ENCODE measurements at regions not wholly inside any gene's neighbourhood (a gene's known extent, or its start where the extent isn't known, plus 50 kb on each side); places are given as distances from the start of the nearest gene placed in this dataset.

- H3K4me3 ChIP-seq (ENCODE audit: low read length), result no peak overlapping the region
- H3K27me3 ChIP-seq (ENCODE audit: low read depth, low read length), result 0 out of 2 replicates have a peak, but pooled peaks cover 11% of the 10 kb centered on the region
- no peak overlapping the region for H3K9ac ChIP-seq (ENCODE audit: low read length)
- no peaks in the 10 kb centered on the region for H4K20me1 ChIP-seq (ENCODE audit: insufficient read depth, low read length)
- H3K79me2 ChIP-seq (ENCODE audit: low read length), result no peaks in the 10 kb centered on the region
- no peaks in the 10 kb centered on the region for H3K9me3 ChIP-seq (ENCODE audit: insufficient read depth, low read length)
- H3K27ac ChIP-seq (ENCODE audit: low read length), result no peak overlapping the region
- H3K4me1 ChIP-seq (ENCODE audit: low read length), result no peaks in the 10 kb centered on the region
- TF ChIP-seq CTCF (IDR thresholded peaks at IDR 0.05; ENCODE audit: low read depth, low read length) (peak; percentile 26; the same call in 1 of the 2 replicates), EZH2phosphoT487 (IDR thresholded peaks at IDR 0.05; ENCODE audit: low read depth) (no peak)
- H3K36me3 ChIP-seq (replicated peaks; ENCODE audit: low read depth, low read length), result no peaks in the 10 kb centered on the region
- H2AFZ ChIP-seq (ENCODE audit: low read depth, low read length), result no peak overlapping the region
- H3K4me2 ChIP-seq (ENCODE audit: low read length), result no peak overlapping the region
These were observed 170.8 kb downstream of the NUFIP1 start for GRCh38 chr13:44818428-44818827.

GRCh38 chr13:44818016-44818415 is 171.3 kb downstream of the NUFIP1 start:
- Histone ChIP-seq H3K79me2 (ENCODE audit: low read length) (no peaks in the 10 kb centered on the region), H3K4me1 (ENCODE audit: low read length) (no peaks in the 10 kb centered on the region), H3K27me3 (ENCODE audit: low read depth, low read length) (0 out of 2 replicates have a peak, but pooled peaks cover 11% of the 10 kb centered on the region), H3K9ac (ENCODE audit: low read length) (no peak overlapping the region), H3K4me3 (ENCODE audit: low read length) (no peak overlapping the region), H2AFZ (ENCODE audit: low read depth, low read length) (no peak overlapping the region), H3K27ac (ENCODE audit: low read length) (no peak overlapping the region), H3K9me3 (ENCODE audit: insufficient read depth, low read length) (no peaks in the 10 kb centered on the region), H3K36me3 (replicated peaks; ENCODE audit: low read depth, low read length) (no peaks in the 10 kb centered on the region), H4K20me1 (ENCODE audit: insufficient read depth, low read length) (no peaks in the 10 kb centered on the region), H3K4me2 (ENCODE audit: low read length) (no peak overlapping the region)
- TF ChIP-seq EZH2phosphoT487 (IDR thresholded peaks at IDR 0.05; ENCODE audit: low read depth) (no peak), CTCF (IDR thresholded peaks at IDR 0.05; ENCODE audit: low read depth, low read length) (no peak)

- H2AFZ ChIP-seq (ENCODE audit: low read depth, low read length), result no peak overlapping the region
- H3K4me2 ChIP-seq (ENCODE audit: low read length), result no peak overlapping the region
- H3K9me3 ChIP-seq (ENCODE audit: insufficient read depth, low read length), result no peaks in the 10 kb centered on the region
- TF ChIP-seq CTCF (IDR thresholded peaks at IDR 0.05; ENCODE audit: low read depth, low read length) (no peak), EZH2phosphoT487 (IDR thresholded peaks at IDR 0.05; ENCODE audit: low read depth) (no peak)
- H3K9ac ChIP-seq (ENCODE audit: low read length), result no peak overlapping the region
- H3K36me3 ChIP-seq (replicated peaks; ENCODE audit: low read depth, low read length), result no peaks in the 10 kb centered on the region
- no peak overlapping the region for H3K27ac ChIP-seq (ENCODE audit: low read length)
- no peaks in the 10 kb centered on the region for H3K4me1 ChIP-seq (ENCODE audit: low read length)
- no peaks in the 10 kb centered on the region for H4K20me1 ChIP-seq (ENCODE audit: insufficient read depth, low read length)
- H3K79me2 ChIP-seq (ENCODE audit: low read length), result no peaks in the 10 kb centered on the region
- peaks cover 14% of the 10 kb centered on the region; the same call in 1 of the 2 replicates for H3K27me3 ChIP-seq (ENCODE audit: low read depth, low read length)
- no peak overlapping the region for H3K4me3 ChIP-seq (ENCODE audit: low read length)
These were observed 172.1 kb downstream of the NUFIP1 start for GRCh38 chr13:44817131-44817671.

- Histone ChIP-seq H3K9me3 (ENCODE audit: insufficient read depth, low read length) (no peaks in the 10 kb centered on the region), H3K4me2 (ENCODE audit: low read length) (no peak overlapping the region), H3K9ac (ENCODE audit: low read length) (no peak overlapping the region), H3K4me1 (ENCODE audit: low read length) (no peaks in the 10 kb centered on the region), H2AFZ (ENCODE audit: low read depth, low read length) (no peak overlapping the region), H3K79me2 (ENCODE audit: low read length) (no peaks in the 10 kb centered on the region), H3K4me3 (ENCODE audit: low read length) (no peak overlapping the region), H3K36me3 (replicated peaks; ENCODE audit: low read depth, low read length) (no peaks in the 10 kb centered on the region), H3K27ac (ENCODE audit: low read length) (no peak overlapping the region), H3K27me3 (ENCODE audit: low read depth, low read length) (peaks cover 14% of the 10 kb centered on the region; the same call in 1 of the 2 replicates), H4K20me1 (ENCODE audit: insufficient read depth, low read length) (no peaks in the 10 kb centered on the region)
- TF ChIP-seq CTCF (IDR thresholded peaks at IDR 0.05; ENCODE audit: low read depth, low read length) (no peak), EZH2phosphoT487 (IDR thresholded peaks at IDR 0.05; ENCODE audit: low read depth) (no peak)
These were observed 172.6 kb downstream of the NUFIP1 start for GRCh38 chr13:44816701-44817100.
